Activated T-cell treated with anti-CD3 and anti-CD28 coated beads, Interleukin-2, amount 50 U/mL, for 24 hours (primary cell): ENCODE measurements at regions not wholly inside any gene's neighbourhood (a gene's known extent, or its start where the extent isn't known, plus 50 kb on each side); places are given as distances from the start of the nearest gene placed in this dataset.
"Not testable (repeated sequence)": the region's sequence is repeated elsewhere in the genome, so short reads cannot be mapped to it uniquely, and the experiment has no call there.

Source experiments
- DNase-seq: peaks from one replicate; pipeline ENCODE4 v3.0.0-alpha.2; 2020
- H3K27ac Mint-ChIP-seq: 2 replicates; pipeline ENCODE4 v1.8.0; 2020; ENCODE audit warnings: mild to moderate bottlenecking, mixed read lengths
- H3K27me3 Mint-ChIP-seq: 2 replicates; pipeline ENCODE4 v1.8.0; 2020; ENCODE audit warnings: mixed read lengths
- H3K36me3 Mint-ChIP-seq: 2 replicates; pipeline ENCODE4 v1.8.0; 2020; ENCODE audit warnings: low read depth, mixed read lengths
- H3K4me1 Mint-ChIP-seq: 2 replicates; pipeline ENCODE4 v1.8.0; 2020; ENCODE audit warnings: low read depth, mixed read lengths
- H3K4me3 Mint-ChIP-seq: 2 replicates; pipeline ENCODE4 v1.8.0; 2020; ENCODE audit warnings: mild to moderate bottlenecking, moderate library complexity, mixed read lengths
- H3K9me3 Mint-ChIP-seq: 2 replicates; pipeline ENCODE4 v1.8.0; 2020; ENCODE audit warnings: mixed read lengths

DNA sequence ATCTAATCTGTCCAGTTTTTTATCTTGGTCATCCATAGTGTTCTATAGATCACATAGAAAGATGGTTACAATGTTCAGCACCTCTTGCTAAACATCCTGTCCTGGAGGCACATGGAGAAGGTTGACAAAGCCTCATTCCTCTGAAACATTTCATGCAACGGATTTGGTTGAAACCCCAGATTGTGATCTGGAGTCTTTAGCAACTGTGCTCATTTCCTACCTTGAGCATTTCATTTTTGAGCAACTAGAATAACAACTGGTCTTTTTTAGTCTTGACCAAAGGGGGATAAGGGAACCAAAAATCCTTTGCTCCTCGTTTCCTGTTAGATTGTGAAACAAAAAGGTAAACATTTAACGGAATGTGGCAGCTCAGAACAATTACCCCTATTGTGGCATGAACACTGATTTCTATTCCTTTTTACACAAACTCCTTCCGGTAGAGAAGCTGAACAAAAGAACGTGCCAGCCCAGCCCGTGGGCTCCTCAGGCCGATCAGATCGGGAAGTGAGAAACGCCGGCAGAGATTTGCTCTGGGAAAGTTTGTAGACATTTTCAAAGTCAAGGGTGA lies 94.7 kb upstream of the ERRFI1 start:
- peak overlapping the region; percentile 42 for H3K4me3 Mint-ChIP-seq

DNA sequence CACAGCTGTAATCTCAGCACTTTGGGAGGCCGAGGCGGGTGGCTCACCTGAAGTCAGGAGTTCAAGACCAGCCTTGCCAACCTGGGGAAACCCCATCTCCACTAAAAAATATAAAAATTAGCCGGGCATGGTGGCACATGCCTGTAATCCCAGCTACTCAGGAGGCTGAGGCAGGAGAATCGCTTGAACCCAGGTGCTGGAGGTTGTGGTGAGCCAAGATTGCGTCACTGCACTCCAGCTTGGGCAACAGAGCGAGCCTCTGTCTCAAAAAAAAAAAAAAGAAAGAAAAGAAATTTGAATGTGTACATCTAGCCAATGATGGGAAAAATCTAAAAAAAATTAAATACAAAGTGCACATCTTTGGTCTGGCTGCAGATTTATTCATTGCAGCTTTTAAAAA lies 92.6 kb upstream of the ERRFI1 start:
- peaks cover 18% of the 10 kb centered on the region for H3K27me3 Mint-ChIP-seq
- not testable (repeated sequence) for H3K36me3 Mint-ChIP-seq, H3K9me3 Mint-ChIP-seq, DNase-seq, H3K27ac Mint-ChIP-seq, H3K4me3 Mint-ChIP-seq
- peaks cover 19% of the 10 kb centered on the region for H3K4me1 Mint-ChIP-seq

More for the DNA sequence above, 94.7 kb upstream of the ERRFI1 start:
- Mint-ChIP-seq H3K27ac (peak overlapping the region; percentile 29), H3K4me1 (peaks cover 17% of the 10 kb centered on the region), H3K36me3 (no peaks in the 10 kb centered on the region), H3K27me3 (peaks cover 18% of the 10 kb centered on the region), H3K9me3 (no peaks in the 10 kb centered on the region)
- no peak for DNase-seq

DNA sequence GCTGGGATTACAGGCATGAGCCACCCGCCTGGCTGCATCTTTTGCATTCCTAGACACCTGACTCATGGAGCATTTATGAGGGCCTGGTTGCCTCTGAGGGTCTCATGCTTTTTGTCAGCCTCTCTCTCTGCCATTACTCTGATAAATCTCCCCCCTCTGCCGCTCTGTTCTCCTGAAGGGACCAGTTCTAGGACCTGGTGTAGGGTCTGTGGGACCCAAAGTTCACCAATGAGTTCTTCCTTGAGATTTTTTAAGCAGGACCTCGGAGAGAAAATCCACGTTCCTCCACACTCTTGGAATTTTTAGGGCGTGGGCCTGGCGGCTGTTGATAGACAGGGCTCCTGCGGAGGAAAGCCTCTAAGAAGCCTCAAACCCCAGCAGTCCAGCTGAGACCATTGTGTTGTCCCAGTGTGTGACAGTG lies 91.9 kb upstream of the ERRFI1 start:
- peaks cover 25% of the 10 kb centered on the region for H3K4me1 Mint-ChIP-seq
- peaks cover 14% of the 10 kb centered on the region for H3K27me3 Mint-ChIP-seq
- DNase-seq: no peak
- no peaks in the 10 kb centered on the region for H3K36me3 Mint-ChIP-seq
- no peak overlapping the region for H3K4me3 Mint-ChIP-seq
- no peaks in the 10 kb centered on the region for H3K9me3 Mint-ChIP-seq
- no peak overlapping the region for H3K27ac Mint-ChIP-seq

DNA sequence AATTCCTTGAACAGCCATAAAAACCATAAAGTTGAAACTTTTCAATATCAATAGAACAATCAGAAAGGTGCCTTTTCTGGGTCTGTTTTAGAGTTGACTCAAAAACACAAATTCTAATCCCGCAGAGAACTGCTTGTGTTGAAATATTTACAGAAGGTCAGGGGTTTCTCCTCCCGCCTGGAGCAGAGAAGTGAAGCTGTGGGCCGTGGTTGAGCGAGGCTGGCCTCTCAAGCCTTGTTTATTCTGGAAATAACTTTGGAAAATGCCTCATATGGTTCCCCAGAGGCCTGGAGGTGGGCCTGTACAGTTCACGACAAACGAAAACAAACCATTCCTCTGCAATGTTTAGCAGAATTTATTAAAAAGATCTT lies 90.8 kb upstream of the ERRFI1 start:
- no peak for DNase-seq
- H3K9me3 Mint-ChIP-seq: no peaks in the 10 kb centered on the region
- no peak overlapping the region for H3K4me3 Mint-ChIP-seq
- no peaks in the 10 kb centered on the region for H3K36me3 Mint-ChIP-seq
- H3K27ac Mint-ChIP-seq: no peak overlapping the region
- H3K4me1 Mint-ChIP-seq: peaks cover 22% of the 10 kb centered on the region
- peaks cover 12% of the 10 kb centered on the region for H3K27me3 Mint-ChIP-seq

DNA sequence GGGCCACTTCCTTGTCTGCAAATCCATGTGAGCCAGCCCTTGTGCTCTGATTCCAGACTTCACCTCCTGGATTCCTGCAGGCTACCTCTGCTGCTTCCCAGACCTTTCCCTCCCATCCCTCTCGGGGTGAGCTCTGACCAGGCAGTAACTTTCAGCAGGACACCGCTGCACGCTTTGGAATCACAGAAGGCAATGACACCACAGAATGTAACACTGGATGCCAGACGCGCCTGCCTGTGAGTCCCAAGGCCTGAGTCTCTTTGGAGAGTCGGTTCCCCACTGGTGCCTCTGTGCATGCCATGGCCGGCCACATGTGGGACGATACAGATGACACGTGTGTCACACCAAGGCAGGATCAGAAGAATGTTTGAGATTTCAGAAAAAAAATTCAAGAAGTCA lies 89.7 kb upstream of the ERRFI1 start:
- Mint-ChIP-seq H3K27me3 (peaks cover 6% of the 10 kb centered on the region), H3K27ac (no peak overlapping the region), H3K4me1 (peaks cover 14% of the 10 kb centered on the region), H3K4me3 (no peak overlapping the region), H3K9me3 (no peaks in the 10 kb centered on the region), H3K36me3 (no peaks in the 10 kb centered on the region)
- no peak for DNase-seq

DNA sequence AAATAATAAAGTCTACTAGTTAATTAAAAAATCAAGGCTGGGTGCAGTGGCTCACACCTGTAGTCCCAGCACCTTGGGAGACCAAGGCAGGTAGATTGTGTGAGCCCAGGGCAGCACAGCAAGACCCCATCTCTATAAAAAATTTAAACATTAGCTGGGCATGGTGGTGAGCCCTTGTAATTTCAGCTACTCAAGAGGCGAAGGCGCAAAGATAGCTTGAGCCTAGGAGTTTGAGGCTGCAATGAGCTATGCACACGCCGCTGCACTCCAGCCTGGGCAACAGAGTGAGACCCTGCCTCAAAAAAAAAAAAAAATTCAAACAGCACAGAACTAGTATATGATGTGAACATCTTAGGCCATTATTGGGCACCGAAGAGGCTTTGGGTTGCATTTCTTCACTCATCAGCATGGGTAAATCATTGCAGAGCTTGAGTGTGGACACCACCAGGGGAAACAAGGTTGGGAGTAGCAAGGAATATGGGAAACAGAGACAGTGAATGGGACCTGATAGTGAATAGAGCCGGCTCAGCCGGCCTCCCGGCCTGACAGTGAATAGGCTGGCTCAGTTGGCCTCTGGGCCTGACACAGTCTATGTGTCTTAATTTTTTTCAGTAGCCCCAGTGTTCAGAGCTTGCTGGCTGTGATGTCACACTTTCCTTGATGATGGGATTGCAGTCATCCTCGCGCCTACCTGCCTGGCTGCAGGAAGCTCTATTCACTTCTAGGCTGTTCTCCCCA lies 89.1 kb upstream of the ERRFI1 start:
- Mint-ChIP-seq H3K4me3 (no peak overlapping the region), H3K27ac (no peak overlapping the region), H3K9me3 (no peaks in the 10 kb centered on the region), H3K27me3 (peaks cover 3% of the 10 kb centered on the region), H3K36me3 (no peaks in the 10 kb centered on the region), H3K4me1 (peaks cover 11% of the 10 kb centered on the region)
- DNase-seq: no peak

DNA sequence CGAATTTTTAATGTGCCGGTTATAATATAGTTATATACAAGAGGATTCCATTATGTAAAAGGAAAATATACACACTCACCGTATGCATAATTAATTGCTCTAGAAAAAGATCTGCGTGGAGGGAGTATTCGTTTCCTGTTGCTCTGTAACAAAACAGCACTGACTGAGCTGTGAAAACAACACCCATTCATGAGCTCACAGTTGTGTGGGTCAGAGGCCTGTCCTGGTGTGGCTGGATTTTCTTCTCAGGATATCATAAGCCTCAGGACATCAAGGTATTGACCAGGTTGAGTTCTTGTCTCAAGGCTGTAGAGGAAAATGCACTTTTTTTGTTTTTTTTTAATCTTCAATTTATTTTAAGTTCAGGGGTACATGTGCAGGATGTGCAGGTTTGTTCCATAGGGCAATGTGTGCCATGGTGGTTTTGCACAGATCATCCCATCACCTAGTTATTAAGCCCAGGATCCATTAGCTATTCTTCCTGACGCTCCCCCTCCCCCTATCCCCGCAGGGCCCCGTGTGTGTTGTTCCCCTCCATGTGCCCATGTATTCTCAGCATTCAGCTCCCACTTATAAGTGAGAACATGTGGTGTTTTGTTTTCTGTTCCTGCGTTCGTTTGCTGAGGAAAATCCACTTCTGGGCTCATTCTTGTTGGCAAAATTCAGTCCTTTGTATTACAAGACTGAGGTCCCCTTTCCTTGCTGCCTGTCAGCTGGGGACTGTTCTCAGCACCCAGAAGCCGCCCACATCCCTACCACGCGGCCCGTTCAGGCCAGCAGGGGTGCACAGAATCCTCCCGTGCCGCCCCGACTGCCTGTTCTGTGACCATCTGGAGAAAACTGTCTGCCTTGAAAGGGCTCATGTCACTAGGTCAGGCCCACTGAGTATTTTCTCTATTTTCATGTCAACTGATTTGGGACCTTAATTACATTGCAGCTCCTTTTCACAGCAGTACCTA lies 87.4 kb upstream of the ERRFI1 start:
- Mint-ChIP-seq H3K4me1 (peaks cover 11% of the 10 kb centered on the region), H3K27me3 (no peaks in the 10 kb centered on the region), H3K27ac (no peak overlapping the region), H3K36me3 (no peaks in the 10 kb centered on the region), H3K4me3 (no peak overlapping the region), H3K9me3 (no peaks in the 10 kb centered on the region)
- DNase-seq: no peak

DNA sequence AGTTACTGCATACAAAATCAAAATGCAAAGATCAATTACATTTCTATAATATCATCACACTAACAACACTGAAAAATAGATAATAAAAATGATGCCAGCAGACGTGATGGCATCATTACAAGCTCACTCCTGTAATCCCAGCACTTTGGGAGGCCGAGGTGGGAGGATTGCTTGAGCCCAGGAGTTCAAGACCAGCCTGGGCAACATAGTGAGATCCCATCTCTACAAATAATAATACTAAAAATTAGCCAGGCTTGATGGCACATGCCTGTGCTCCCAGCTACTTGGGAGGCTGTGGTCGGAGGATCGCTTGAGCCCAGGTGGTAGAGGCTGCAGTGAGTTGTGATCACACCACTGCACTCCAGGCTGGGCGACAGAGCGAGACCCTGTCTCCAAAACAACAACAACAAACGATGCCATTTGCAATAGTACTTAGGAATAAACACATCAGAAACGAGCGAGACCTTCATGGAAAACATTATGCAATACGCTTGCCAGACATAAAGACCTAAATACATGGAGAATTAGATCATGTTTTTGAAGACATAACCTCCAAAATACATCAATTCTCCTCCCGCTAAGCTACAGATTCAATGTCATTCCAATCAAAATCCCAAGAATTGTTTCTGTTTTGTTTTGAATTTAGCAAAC lies 86.6 kb upstream of the ERRFI1 start:
- no peak for DNase-seq
- Mint-ChIP-seq H3K36me3 (no peaks in the 10 kb centered on the region), H3K4me1 (peaks cover 11% of the 10 kb centered on the region), H3K27ac (no peak overlapping the region), H3K27me3 (no peaks in the 10 kb centered on the region), H3K4me3 (no peak overlapping the region), H3K9me3 (no peaks in the 10 kb centered on the region)

DNA sequence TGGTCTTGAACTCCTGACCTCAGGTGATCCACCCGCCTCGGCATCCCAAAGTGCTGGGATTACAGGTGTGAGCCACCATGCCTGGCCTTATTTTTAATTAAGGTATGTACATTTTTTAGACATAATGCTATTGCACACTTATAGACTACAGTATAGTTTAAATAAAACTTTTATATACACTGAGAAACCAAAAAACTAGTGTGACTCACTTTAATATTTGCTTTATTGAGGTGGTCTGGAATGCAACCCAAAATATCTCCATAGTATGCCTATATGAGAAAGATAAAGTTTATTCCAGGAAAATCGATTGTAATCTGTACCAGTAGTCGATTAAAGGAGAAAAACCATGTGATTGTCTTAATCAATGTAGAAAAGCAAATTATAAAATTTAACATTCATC lies 85.5 kb upstream of the ERRFI1 start:
- Mint-ChIP-seq H3K27ac (no peak overlapping the region), H3K4me1 (peaks cover 11% of the 10 kb centered on the region)

DNA sequence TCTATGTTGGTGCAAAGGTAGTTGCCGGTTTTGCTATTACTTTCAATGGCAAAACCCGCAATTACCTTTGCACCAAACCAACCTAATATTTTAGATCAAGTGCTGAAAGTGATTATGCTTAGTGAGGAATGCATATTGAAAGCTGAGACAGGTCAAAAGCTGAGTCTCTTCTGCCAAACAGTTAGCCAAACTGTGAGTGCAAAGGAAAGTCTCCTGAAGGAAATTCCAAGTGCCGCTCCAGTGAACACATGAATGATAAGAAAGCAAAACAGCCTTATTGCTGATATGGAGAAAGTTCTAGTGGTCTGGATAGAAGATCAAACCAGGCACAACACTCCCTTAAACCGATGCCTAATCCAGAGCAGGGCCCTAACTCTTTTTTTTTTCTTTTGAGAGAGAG lies 83.1 kb upstream of the ERRFI1 start:
- H3K27me3 Mint-ChIP-seq: no peaks in the 10 kb centered on the region
- no peaks in the 10 kb centered on the region for H3K36me3 Mint-ChIP-seq
- H3K9me3 Mint-ChIP-seq: no peaks in the 10 kb centered on the region
- peaks cover 13% of the 10 kb centered on the region for H3K4me1 Mint-ChIP-seq
- no peak overlapping the region for H3K4me3 Mint-ChIP-seq
- DNase-seq: no peak
- H3K27ac Mint-ChIP-seq: no peak overlapping the region

More for the DNA sequence above, 85.5 kb upstream of the ERRFI1 start:
- DNase-seq: no peak
- no peaks in the 10 kb centered on the region for H3K27me3 Mint-ChIP-seq
- no peak overlapping the region for H3K4me3 Mint-ChIP-seq
- no peaks in the 10 kb centered on the region for H3K36me3 Mint-ChIP-seq
- H3K9me3 Mint-ChIP-seq: no peaks in the 10 kb centered on the region

DNA sequence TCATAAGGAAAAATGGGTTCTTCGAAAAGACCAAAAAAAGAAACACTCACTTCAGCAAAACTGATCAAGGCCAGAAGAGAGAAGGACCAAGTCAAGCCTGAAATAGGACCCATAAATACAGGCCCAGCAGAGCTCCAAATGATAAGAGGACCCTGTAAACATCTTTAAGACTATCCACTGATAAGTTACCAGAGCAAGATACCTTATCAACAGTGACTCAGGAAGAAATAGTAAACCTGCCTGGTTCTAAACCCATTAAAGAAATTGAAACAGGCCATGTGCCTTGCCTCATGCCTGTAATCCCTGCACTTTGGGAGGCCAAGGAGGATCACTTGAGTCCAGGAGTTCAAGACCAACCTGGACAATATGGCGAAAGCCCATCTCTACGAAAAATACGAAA lies 81.8 kb upstream of the ERRFI1 start:
- H3K27ac Mint-ChIP-seq: no peak overlapping the region

DNA sequence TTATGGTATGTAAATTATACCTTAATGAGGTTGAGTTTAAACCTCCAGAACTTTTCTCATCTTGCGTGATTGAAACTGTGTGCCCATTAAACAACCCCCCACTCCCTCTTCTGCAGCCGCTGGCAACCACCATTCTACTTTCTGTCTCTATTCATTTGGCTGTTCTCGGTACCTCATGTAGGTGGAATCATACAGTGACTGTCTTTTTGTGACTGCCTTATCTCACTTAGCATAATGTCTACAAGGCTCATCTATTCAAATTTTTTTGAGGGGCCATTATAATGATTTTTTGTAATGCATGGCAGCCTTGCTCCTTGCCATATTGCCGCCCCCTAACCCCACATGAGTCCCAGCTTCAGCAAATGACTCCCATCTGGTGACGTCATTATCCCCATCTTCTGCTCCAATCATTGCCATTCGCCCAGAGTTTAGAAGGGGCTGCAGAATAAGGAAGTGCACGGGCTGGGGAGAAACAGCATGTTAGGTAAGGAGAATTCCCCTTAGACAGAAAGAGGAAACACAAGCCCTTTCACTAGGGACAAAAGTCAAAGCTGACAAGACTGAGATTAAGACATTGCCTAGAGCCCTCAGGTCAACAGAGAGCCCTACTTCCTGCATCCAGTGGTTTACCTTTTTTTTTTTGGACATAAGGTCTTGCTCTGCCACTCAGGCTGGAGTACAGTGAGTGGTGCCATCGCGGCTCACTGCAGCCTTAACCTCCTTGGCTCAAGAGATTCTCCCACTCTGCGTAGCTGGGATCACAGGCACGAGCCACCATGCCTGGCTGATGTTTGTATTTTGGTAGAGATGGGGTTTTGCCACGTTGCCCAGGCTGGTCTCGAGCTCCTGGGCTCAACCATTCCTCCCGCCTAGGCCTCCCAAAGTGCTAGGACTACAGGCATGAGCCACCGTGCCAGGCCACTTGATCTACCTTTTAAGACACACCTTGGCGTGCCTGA lies 78.4 kb upstream of the ERRFI1 start:
- Mint-ChIP-seq H3K9me3 (no peaks in the 10 kb centered on the region), H3K4me1 (peaks cover 2% of the 10 kb centered on the region), H3K36me3 (no peaks in the 10 kb centered on the region), H3K4me3 (no peak overlapping the region), H3K27ac (no peak overlapping the region), H3K27me3 (no peaks in the 10 kb centered on the region)
- no peak for DNase-seq

More for the DNA sequence above, 81.8 kb upstream of the ERRFI1 start:
- H3K4me1 Mint-ChIP-seq: peaks cover 4% of the 10 kb centered on the region
- no peaks in the 10 kb centered on the region for H3K36me3 Mint-ChIP-seq
- no peak for DNase-seq
- no peaks in the 10 kb centered on the region for H3K27me3 Mint-ChIP-seq
- no peak overlapping the region for H3K4me3 Mint-ChIP-seq
- no peaks in the 10 kb centered on the region for H3K9me3 Mint-ChIP-seq

DNA sequence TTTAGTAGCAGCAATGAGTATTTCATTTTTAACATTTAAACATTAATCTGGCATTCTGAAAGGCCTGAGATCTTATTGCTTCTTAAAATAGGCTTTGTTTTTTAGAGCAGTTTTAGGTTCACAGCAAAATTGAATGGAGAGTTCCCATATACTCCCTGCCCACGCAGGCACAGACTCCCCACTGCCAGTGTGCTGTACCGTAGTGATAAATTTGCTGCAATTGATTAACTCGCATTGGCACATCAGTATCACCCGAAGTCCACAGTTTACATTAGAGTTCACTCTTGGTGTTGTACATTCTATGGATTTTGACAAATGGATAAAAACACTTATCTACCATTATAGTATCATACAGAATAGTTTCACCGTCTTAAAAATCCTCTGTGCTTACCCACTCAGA lies 71.8 kb upstream of the ERRFI1 start:
- no peak overlapping the region for H3K4me3 Mint-ChIP-seq
- no peaks in the 10 kb centered on the region for H3K9me3 Mint-ChIP-seq
- peak overlapping the region; percentile 99 for H3K27ac Mint-ChIP-seq
- H3K4me1 Mint-ChIP-seq: peaks cover 46% of the 10 kb centered on the region
- peaks cover 8% of the 10 kb centered on the region for H3K27me3 Mint-ChIP-seq
- DNase-seq: no peak
- H3K36me3 Mint-ChIP-seq: no peaks in the 10 kb centered on the region
